ENCODE measurements at regions not wholly inside any gene's neighbourhood (a gene's known extent, or its start where the extent isn't known, plus 50 kb on each side); places are given as distances from the start of the nearest gene placed in this dataset.

GRCh38 chrX:9182041-9182440, 148.1 kb upstream of the FAM9B start:
- no peaks in the 10 kb centered on the region for H3K36me3 Mint-ChIP-seq
- intact Hi-C loops (cut with micrococcal nuclease): no loop called here
- no peaks in the 10 kb centered on the region for H3K4me1 Mint-ChIP-seq (ENCODE audit: low read depth)
- peaks cover 7% of the 10 kb centered on the region for H3K9me3 Mint-ChIP-seq
- POLR2A ChIA-PET: no interaction called here
- DNase-seq: no peak
- CTCF ChIA-PET: no interaction called here
- H3K27ac Mint-ChIP-seq: no peak overlapping the region
- H3K4me3 Mint-ChIP-seq: no peak overlapping the region
- H3K27me3 Mint-ChIP-seq: no peaks in the 10 kb centered on the region

DNA sequence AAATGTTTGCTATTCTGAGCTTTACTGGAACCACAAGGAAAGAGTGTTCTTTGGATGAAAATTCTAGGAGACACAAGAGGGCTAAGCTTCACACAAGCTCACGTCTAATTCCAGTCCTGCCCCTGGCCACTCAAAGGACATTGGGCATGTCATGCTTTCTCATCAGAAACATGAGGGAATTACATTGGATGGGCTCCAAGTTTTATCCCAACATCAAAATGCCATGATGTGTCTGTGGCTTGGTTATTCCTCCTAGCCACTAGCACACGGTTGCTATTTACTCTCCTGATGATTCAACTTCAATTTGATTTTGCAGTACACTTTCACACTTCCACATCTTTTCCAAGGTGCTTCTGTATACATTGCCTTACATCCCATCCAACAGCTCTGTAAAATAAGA, 149.6 kb upstream of the FAM9B start:
- DNase-seq: no peak
- Mint-ChIP-seq H3K4me3 (no peak overlapping the region), H3K36me3 (no peaks in the 10 kb centered on the region), H3K27ac (no peak overlapping the region), H3K27me3 (no peaks in the 10 kb centered on the region), H3K9me3 (peaks cover 5% of the 10 kb centered on the region), H3K4me1 (ENCODE audit: low read depth) (no peaks in the 10 kb centered on the region)
- ChIA-PET CTCF (no interaction called here), POLR2A (no interaction called here)
- intact Hi-C loops (cut with micrococcal nuclease): no loop called here

GRCh38 chrX:9184211-9184610, 150.3 kb upstream of the FAM9B start:
- H3K36me3 Mint-ChIP-seq: no peaks in the 10 kb centered on the region
- H3K4me3 Mint-ChIP-seq: no peak overlapping the region
- H3K9me3 Mint-ChIP-seq: no peaks in the 10 kb centered on the region
- intact Hi-C loops (cut with micrococcal nuclease): no loop called here
- ChIA-PET CTCF (no interaction called here), POLR2A (no interaction called here)
- H3K4me1 Mint-ChIP-seq (ENCODE audit: low read depth): no peaks in the 10 kb centered on the region
- no peak for DNase-seq
- H3K27me3 Mint-ChIP-seq: no peaks in the 10 kb centered on the region
- H3K27ac Mint-ChIP-seq: no peak overlapping the region

GRCh38 chrX:9188117-9188516, 154.2 kb upstream of the FAM9B start:
- no peaks in the 10 kb centered on the region for H3K9me3 Mint-ChIP-seq
- H3K4me3 Mint-ChIP-seq: no peak overlapping the region
- ChIA-PET POLR2A (no interaction called here), CTCF (no interaction called here)
- no peaks in the 10 kb centered on the region for H3K27me3 Mint-ChIP-seq
- no peak for DNase-seq
- intact Hi-C loops (cut with micrococcal nuclease): no loop called here
- no peak overlapping the region for H3K27ac Mint-ChIP-seq
- no peaks in the 10 kb centered on the region for H3K36me3 Mint-ChIP-seq
- no peaks in the 10 kb centered on the region for H3K4me1 Mint-ChIP-seq (ENCODE audit: low read depth)

- intact Hi-C loops (cut with micrococcal nuclease): no loop called here
- ChIA-PET CTCF (no interaction called here), POLR2A (no interaction called here)
- no peak overlapping the region for H3K27ac Mint-ChIP-seq
- no peaks in the 10 kb centered on the region for H3K9me3 Mint-ChIP-seq
- no peak overlapping the region for H3K4me3 Mint-ChIP-seq
- no peaks in the 10 kb centered on the region for H3K4me1 Mint-ChIP-seq (ENCODE audit: low read depth)
- no peak for DNase-seq
- no peaks in the 10 kb centered on the region for H3K36me3 Mint-ChIP-seq
- H3K27me3 Mint-ChIP-seq: no peaks in the 10 kb centered on the region
These were observed 155.4 kb upstream of the FAM9B start for GRCh38 chrX:9189286-9189685.

- Mint-ChIP-seq H3K9me3 (no peaks in the 10 kb centered on the region), H3K27ac (no peak overlapping the region), H3K27me3 (no peaks in the 10 kb centered on the region), H3K4me1 (ENCODE audit: low read depth) (peaks cover 3% of the 10 kb centered on the region), H3K36me3 (no peaks in the 10 kb centered on the region), H3K4me3 (no peak overlapping the region)
- CTCF ChIA-PET: no interaction called here
- no peak for DNase-seq
- POLR2A ChIA-PET: no interaction called here
- intact Hi-C loops (cut with micrococcal nuclease): no loop called here
These were observed 157.5 kb upstream of the FAM9B start for GRCh38 chrX:9191392-9191791.

GRCh38 chrX:9195199-9195880, 161.4 kb upstream of the FAM9B start:
- Mint-ChIP-seq H3K9me3 (no peaks in the 10 kb centered on the region), H3K4me1 (ENCODE audit: low read depth) (peaks cover 3% of the 10 kb centered on the region), H3K36me3 (no peaks in the 10 kb centered on the region), H3K27ac (no peak overlapping the region), H3K27me3 (no peaks in the 10 kb centered on the region), H3K4me3 (no peak overlapping the region)
- intact Hi-C loops (cut with micrococcal nuclease): no loop called here
- CTCF ChIA-PET: no interaction called here
- POLR2A ChIA-PET: no interaction called here
- no peak for DNase-seq

DNA sequence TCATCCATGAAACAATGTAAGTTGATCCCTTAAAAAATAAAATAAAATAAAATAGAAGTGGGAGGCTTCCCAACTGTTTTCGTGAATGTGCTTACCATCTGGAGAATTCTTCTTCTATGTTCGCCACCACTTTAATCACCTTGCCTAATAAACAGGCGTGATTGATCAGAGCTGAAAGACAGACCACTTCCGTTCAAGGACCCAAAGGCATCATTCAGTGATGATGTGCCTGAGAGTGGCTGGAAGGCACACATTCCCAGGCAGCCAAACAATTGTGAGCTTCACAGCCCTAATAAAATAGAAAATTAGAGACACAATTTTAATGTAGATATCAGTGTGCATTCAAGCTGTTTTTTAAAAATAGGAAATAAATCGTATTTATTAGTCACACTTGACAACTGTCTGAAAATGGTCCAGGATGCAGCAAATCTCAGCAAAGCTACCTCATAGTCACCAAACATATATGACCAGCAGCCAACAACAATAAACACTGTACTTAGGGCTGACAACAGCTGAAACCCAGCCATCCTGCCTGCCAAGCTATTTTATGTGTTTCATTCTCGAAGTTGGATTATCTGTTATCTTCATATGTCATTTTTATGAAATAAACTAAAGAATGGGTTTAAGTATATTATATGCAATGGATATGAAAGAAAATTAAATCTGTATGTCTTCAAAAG, 163.2 kb upstream of the FAM9B start:
- Mint-ChIP-seq H3K4me3 (no peak overlapping the region), H3K9me3 (no peaks in the 10 kb centered on the region), H3K36me3 (no peaks in the 10 kb centered on the region), H3K27ac (no peak overlapping the region), H3K4me1 (ENCODE audit: low read depth) (peaks cover 3% of the 10 kb centered on the region), H3K27me3 (no peaks in the 10 kb centered on the region)
- ChIA-PET CTCF (no interaction called here), POLR2A (no interaction called here)
- DNase-seq: no peak
- intact Hi-C loops (cut with micrococcal nuclease): no loop called here

DNA sequence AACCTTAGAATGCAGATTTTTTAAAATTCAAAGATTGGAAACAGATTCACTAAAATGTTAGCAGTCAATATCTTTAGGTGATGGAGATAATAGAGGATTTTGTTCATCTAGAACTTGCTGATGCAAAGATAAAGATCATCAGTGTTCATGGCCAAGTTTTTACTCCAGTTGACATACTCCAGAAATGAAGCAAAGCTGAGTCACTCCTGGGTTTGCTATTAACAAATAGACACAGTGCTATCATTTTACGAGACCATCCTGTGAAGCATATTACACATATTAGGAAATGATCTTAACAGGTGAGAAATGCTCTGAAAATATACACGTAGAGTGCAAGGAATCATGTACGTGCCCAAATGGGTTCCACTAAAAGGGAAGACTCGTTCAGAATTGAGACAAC, 170.6 kb upstream of the FAM9B start:
- CTCF ChIA-PET: no interaction called here
- Mint-ChIP-seq H3K4me3 (no peak overlapping the region), H3K9me3 (no peaks in the 10 kb centered on the region), H3K27me3 (peaks cover 5% of the 10 kb centered on the region), H3K4me1 (ENCODE audit: low read depth) (peaks cover 2% of the 10 kb centered on the region), H3K36me3 (no peaks in the 10 kb centered on the region), H3K27ac (no peak overlapping the region)
- POLR2A ChIA-PET: no interaction called here
- DNase-seq: no peak
- intact Hi-C loops (cut with micrococcal nuclease): no loop called here

DNA sequence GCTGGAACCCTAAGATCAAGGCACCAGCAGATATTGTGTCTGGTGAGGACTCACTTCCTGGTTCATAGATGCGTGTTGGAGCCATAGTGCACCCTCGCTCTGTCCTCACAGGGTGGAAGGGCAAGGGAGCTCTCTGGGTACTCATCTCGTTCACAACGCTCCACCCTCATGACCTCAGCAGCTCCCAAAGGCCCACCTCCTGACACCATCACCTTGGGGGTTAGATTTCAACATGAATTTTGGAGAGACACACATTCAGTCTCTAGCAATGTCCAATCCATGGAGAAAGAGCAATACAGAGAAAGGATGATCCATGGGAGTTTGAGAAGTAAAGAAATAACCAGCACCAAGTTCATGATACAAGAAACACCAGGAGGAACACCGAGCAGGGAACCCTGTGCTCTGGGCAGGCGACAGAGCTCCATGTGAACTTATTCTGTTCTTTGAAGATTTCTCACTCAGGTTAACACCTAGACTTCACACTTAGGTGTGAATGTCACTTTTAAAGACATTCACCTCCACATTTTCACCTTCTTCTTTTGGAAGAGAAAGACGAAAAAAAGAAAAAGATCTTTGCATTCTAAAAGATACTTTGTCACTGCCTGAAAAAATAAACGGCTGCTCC, 171.8 kb upstream of the FAM9B start:
- intact Hi-C loops (cut with micrococcal nuclease): no loop called here
- CTCF ChIA-PET: no interaction called here
- H3K9me3 Mint-ChIP-seq: no peaks in the 10 kb centered on the region
- no peak for DNase-seq
- no peaks in the 10 kb centered on the region for H3K36me3 Mint-ChIP-seq
- POLR2A ChIA-PET: no interaction called here
- peaks cover 5% of the 10 kb centered on the region for H3K27me3 Mint-ChIP-seq
- H3K4me1 Mint-ChIP-seq (ENCODE audit: low read depth): peaks cover 2% of the 10 kb centered on the region
- no peak overlapping the region for H3K4me3 Mint-ChIP-seq
- H3K27ac Mint-ChIP-seq: no peak overlapping the region

DNA sequence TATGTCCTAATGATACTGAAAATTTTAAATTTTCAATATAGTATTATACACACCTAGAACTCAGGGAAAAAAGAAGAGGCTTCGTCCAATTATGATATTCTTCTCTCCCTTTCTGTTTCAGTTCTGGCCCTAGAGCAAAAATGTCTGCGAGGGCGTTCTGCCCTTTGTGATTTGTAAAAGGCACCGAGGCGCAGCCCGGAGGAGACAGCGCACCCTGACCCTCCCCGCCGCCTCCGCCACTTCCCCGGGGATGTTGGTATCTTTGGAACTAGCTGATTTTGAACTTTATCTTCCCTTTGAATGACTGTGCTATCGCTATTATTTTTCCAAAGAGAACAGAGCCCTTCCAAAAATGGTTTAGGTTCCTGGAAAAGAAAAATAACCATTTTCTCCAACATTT, 173.2 kb upstream of the FAM9B start:
- intact Hi-C loops (cut with micrococcal nuclease): no loop called here
- CTCF ChIA-PET: no interaction called here
- peaks cover 2% of the 10 kb centered on the region for H3K4me1 Mint-ChIP-seq (ENCODE audit: low read depth)
- no peak overlapping the region for H3K27ac Mint-ChIP-seq
- no peak for DNase-seq
- H3K4me3 Mint-ChIP-seq: no peak overlapping the region
- peaks cover 5% of the 10 kb centered on the region for H3K27me3 Mint-ChIP-seq
- H3K36me3 Mint-ChIP-seq: no peaks in the 10 kb centered on the region
- POLR2A ChIA-PET: no interaction called here
- H3K9me3 Mint-ChIP-seq: no peaks in the 10 kb centered on the region

DNA sequence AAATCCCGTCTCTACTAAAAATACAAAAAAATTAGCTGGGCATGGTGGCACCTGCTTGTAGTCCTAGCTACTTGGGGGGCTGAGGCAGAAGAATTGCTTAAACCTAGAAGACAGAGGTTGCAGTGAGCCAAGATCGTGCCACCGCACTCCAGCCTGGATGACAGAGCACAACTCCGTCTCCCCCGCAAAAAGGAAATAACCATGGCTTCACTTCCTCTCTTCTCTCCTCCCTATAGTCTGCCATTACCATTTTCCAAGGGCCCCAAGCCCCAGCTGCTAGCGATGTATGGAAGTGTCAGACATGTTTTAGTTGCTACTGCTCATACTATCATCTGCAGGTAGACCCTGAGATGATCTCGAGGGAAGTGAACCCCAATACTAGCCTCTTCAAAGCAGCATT, 177.3 kb upstream of the FAM9B start:
- ChIA-PET POLR2A (no interaction called here), CTCF (no interaction called here)
- no peaks in the 10 kb centered on the region for H3K36me3 Mint-ChIP-seq
- no peak for DNase-seq
- no peak overlapping the region for H3K4me3 Mint-ChIP-seq
- peaks cover 5% of the 10 kb centered on the region for H3K27me3 Mint-ChIP-seq
- intact Hi-C loops (cut with micrococcal nuclease): no loop called here
- H3K4me1 Mint-ChIP-seq (ENCODE audit: low read depth): no peaks in the 10 kb centered on the region
- H3K9me3 Mint-ChIP-seq: no peaks in the 10 kb centered on the region
- no peak overlapping the region for H3K27ac Mint-ChIP-seq

- ChIA-PET POLR2A (no interaction called here), CTCF (no interaction called here)
- H3K36me3 Mint-ChIP-seq: no peaks in the 10 kb centered on the region
- intact Hi-C loops (cut with micrococcal nuclease): no loop called here
- no peak overlapping the region for H3K27ac Mint-ChIP-seq
- peaks cover 6% of the 10 kb centered on the region for H3K9me3 Mint-ChIP-seq
- peaks cover 2% of the 10 kb centered on the region for H3K27me3 Mint-ChIP-seq
- no peak for DNase-seq
- no peak overlapping the region for H3K4me3 Mint-ChIP-seq
- no peaks in the 10 kb centered on the region for H3K4me1 Mint-ChIP-seq (ENCODE audit: low read depth)
These were observed 187.9 kb upstream of the FAM9B start for GRCh38 chrX:9221781-9222180.

Measured in activated CD4-positive, alpha-beta memory T cell treated with anti-CD3 and anti-CD28 coated beads for 36 hours (primary cell).